ENCODE measurements at regions not wholly inside any gene's neighbourhood (a gene's known extent, or its start where the extent isn't known, plus 50 kb on each side); places are given as distances from the start of the nearest gene placed in this dataset.

DNA sequence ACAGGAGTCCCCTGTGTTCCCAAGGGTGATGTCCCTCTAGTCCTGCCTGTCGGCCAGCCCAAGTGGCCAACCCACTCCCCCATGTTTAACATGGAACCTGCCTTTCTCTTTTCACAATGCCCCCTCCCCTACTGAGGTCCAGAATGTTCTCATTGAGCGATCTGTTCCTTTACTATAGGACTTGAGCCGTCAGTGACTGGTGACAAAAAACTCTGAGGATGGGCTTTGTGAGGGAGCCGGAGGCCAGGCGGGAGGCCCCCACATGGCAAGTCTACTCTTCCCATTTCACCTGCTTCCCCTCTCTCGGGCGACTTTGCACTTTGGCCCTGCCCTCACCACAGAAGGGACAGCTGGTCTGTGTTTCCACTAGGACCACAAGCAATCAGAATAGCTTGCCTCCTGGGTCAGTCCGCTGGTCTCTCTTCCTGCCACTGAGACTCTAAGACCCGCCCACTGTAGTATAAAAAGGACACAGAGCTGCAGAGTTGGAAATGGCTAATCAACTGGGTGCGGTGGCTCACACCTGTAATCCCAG is 146.5 kb upstream of the RAB12 start:
- Histone ChIP-seq H3K9me3 (replicated peaks; ENCODE audit: control insufficient read depth, insufficient read depth, low read length) (no peaks in the 10 kb centered on the region), H3K4me2 (ENCODE audit: insufficient read depth, low read length) (no peak overlapping the region), H2AFZ (ENCODE audit: low read depth, low read length) (no peak overlapping the region), H3K9me1 (replicated peaks; ENCODE audit: control insufficient read depth, extremely low read depth, insufficient read depth, low read length) (no peaks in the 10 kb centered on the region), H3K4me3 (replicated peaks in 1 of 3; ENCODE audit: insufficient read depth in 1 of 3, low read depth in 1 of 3, low read length in 3 of 3) (no peak overlapping the region), H3K27ac (ENCODE audit: insufficient read depth, low read depth, low read length) (no peak overlapping the region), H3K4me1 (ENCODE audit: control insufficient read depth, extremely low read depth, insufficient read depth, low read length) (no peaks in the 10 kb centered on the region), H3K27me3 (ENCODE audit: control insufficient read depth in 2 of 2, insufficient read depth in 2 of 2, low read length in 2 of 2) (no peaks in the 10 kb centered on the region), H3K36me3 (ENCODE audit: control insufficient read depth in 2 of 2, extremely low read depth in 1 of 2, insufficient read depth in 2 of 2, low read length in 2 of 2) (no peaks in the 10 kb centered on the region), H4K20me1 (replicated peaks; ENCODE audit: control insufficient read depth, extremely low read depth, insufficient read depth, low read length) (no peaks in the 10 kb centered on the region), H3K9ac (replicated peaks; ENCODE audit: extremely low read depth, insufficient read depth, low read length) (no peak overlapping the region), H3K79me2 (ENCODE audit: control insufficient read depth, insufficient read depth, low read length) (no peaks in the 10 kb centered on the region)
- intact Hi-C loops (cut with micrococcal nuclease), result no loop called here
- no peak for FAIRE-seq
- DNase-seq (ENCODE audit: low read depth, low spot score), result no peak
- TF ChIP-seq POLR2A (IDR thresholded peaks at IDR 0.05; ENCODE audit: low read depth, low read length), result no peak
- TF ChIP-seq EZH2 (IDR thresholded peaks at IDR 0.05; ENCODE audit: borderline replicate concordance, low read depth, low read length, severe bottlenecking), result no peak
- TF ChIP-seq JUN (IDR thresholded peaks at IDR 0.05; ENCODE audit: borderline replicate concordance, insufficient read depth, insufficient read length, low read depth), result no peak
- TF ChIP-seq, protein P1, sequence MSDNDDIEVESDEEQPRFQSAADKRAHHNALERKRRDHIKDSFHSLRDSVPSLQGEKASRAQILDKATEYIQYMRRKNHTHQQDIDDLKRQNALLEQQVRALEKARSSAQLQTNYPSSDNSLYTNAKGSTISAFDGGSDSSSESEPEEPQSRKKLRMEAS (IDR thresholded peaks at IDR 0.05; ENCODE audit: insufficient read depth, insufficient read length), result no peak
- TF ChIP-seq MYC (IDR thresholded peaks at IDR 0.05; ENCODE audit: low read depth, low read length), result no peak
- no peak for TF ChIP-seq POLR2AphosphoS5 (IDR thresholded peaks at IDR 0.05; ENCODE audit: insufficient read depth, low read depth, low read length)
- TF ChIP-seq, protein P2, sequence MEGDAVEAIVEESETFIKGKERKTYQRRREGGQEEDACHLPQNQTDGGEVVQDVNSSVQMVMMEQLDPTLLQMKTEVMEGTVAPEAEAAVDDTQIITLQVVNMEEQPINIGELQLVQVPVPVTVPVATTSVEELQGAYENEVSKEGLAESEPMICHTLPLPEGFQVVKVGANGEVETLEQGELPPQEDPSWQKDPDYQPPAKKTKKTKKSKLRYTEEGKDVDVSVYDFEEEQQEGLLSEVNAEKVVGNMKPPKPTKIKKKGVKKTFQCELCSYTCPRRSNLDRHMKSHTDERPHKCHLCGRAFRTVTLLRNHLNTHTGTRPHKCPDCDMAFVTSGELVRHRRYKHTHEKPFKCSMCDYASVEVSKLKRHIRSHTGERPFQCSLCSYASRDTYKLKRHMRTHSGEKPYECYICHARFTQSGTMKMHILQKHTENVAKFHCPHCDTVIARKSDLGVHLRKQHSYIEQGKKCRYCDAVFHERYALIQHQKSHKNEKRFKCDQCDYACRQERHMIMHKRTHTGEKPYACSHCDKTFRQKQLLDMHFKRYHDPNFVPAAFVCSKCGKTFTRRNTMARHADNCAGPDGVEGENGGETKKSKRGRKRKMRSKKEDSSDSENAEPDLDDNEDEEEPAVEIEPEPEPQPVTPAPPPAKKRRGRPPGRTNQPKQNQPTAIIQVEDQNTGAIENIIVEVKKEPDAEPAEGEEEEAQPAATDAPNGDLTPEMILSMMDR (IDR thresholded peaks at IDR 0.05; ENCODE audit: extremely low read depth in 1 of 2, insufficient read depth in 1 of 2, low read depth in 1 of 2, low read length in 2 of 2), result no peak
- no peak for TF ChIP-seq FOS (IDR thresholded peaks at IDR 0.05; ENCODE audit: borderline replicate concordance, insufficient read depth, low read length)
- no peak for TF ChIP-seq GATA2 (IDR thresholded peaks at IDR 0.05; ENCODE audit: insufficient read depth, insufficient read length, low read depth, low read length)
- ChIA-PET CTCF (no interaction called here), POLR2A (interaction anchor here (0.7 kb wide), 1 partner anchor 683 kb away, joined by 3 read pairs; no protein-coding TSS in a partner anchor)
- BruUV-seq (replicated peaks), result no TSS peak
- dilution Hi-C loops (cut with MboI; ENCODE audit: extremely low pct_ligation_motif_present, low sequenced_read_pairs), result no loop called here
